H9 (cell line): ENCODE measurements at regions not wholly inside any gene's neighbourhood (a gene's known extent, or its start where the extent isn't known, plus 50 kb on each side); places are given as distances from the start of the nearest gene placed in this dataset.

Experiments
- DNase-seq: peaks from one replicate; pipeline ENCODE4 v3.0.0-alpha.2; 2017
- H2AFZ ChIP-seq: one replicate; pipeline ENCODE4 v1.6.1; 2013; ENCODE audit warnings: mild to moderate bottlenecking, low read length, control low read depth, moderate library complexity
- H2AK5ac ChIP-seq: 2 replicates; pipeline ENCODE4 v1.6.1; 2013; ENCODE audit warnings: low read length, control low read depth, mixed read lengths; ENCODE audit not compliant: insufficient read length
- H2BK120ac ChIP-seq: one replicate; pipeline ENCODE4 v1.6.1; 2013; ENCODE audit warnings: low read depth, mild to moderate bottlenecking, low read length, control low read depth, inconsistent platforms; ENCODE audit not compliant: poor library complexity, severe bottlenecking
- H2BK12ac ChIP-seq: 2 replicates; pipeline ENCODE4 v1.6.1; 2013; ENCODE audit warnings: low read length, control low read depth, mixed read lengths, low read depth; ENCODE audit not compliant: insufficient read length
- H2BK15ac ChIP-seq: 2 replicates; pipeline ENCODE4 v1.6.1; 2013; ENCODE audit warnings: low read depth, low read length, control low read depth
- H2BK20ac ChIP-seq: one replicate; pipeline ENCODE4 v1.6.1; 2013; ENCODE audit warnings: low read depth, mild to moderate bottlenecking, low read length, control low read depth, inconsistent platforms; ENCODE audit not compliant: poor library complexity, severe bottlenecking
- H2BK5ac ChIP-seq: 2 replicates; pipeline ENCODE4 v1.6.1; 2013; ENCODE audit warnings: low read length, control low read depth, mixed read lengths; ENCODE audit not compliant: insufficient read length
- H3K14ac ChIP-seq: 2 replicates; pipeline ENCODE4 v1.6.1; 2013; ENCODE audit warnings: low read length, control low read depth; ENCODE audit not compliant: insufficient read depth
- H3K18ac ChIP-seq: 2 replicates; pipeline ENCODE4 v1.6.1; 2013; ENCODE audit warnings: low read depth, mild to moderate bottlenecking, mixed read lengths, low read length, control low read depth; ENCODE audit not compliant: insufficient read length
- H3K23ac ChIP-seq: 2 replicates; pipeline ENCODE4 v1.6.1; 2013; ENCODE audit warnings: low read length, control low read depth, mixed read lengths, low read depth; ENCODE audit not compliant: insufficient read length
- H3K23me2 ChIP-seq: 2 replicates; pipeline ENCODE4 v1.6.1; 2013; ENCODE audit warnings: low read depth, mild to moderate bottlenecking, mixed read lengths, low read length, control low read depth; ENCODE audit not compliant: insufficient read length, poor library complexity, severe bottlenecking
- H3K27ac ChIP-seq: 2 replicates; pipeline ENCODE4 v1.5.1; 2013; ENCODE audit warnings: low read length, control low read depth, mixed read lengths, low read depth; ENCODE audit not compliant: insufficient read length
- H3K27me3 ChIP-seq: 2 replicates; pipeline ENCODE4 v1.6.1; 2013; ENCODE audit warnings: low read length, control low read depth, inconsistent platforms; ENCODE audit not compliant: insufficient read depth
- H3K4ac ChIP-seq: 2 replicates; pipeline ENCODE4 v1.6.1; 2013; ENCODE audit warnings: low read depth, mild to moderate bottlenecking, control low read depth, inconsistent platforms, low read length, moderate library complexity
- H3K4me1 ChIP-seq: 2 replicates; pipeline ENCODE4 v1.6.1; 2013; ENCODE audit warnings: low read length, control low read depth, inconsistent platforms; ENCODE audit not compliant: insufficient read depth
- H3K4me2 ChIP-seq: 2 replicates; pipeline ENCODE4 v1.6.1; 2013; ENCODE audit warnings: low read length, control low read depth, mixed read lengths; ENCODE audit not compliant: insufficient read length, insufficient read depth
- H3K56ac ChIP-seq: 2 replicates; pipeline ENCODE4 v1.6.1; 2013; ENCODE audit warnings: low read depth, mild to moderate bottlenecking, mixed read lengths, low read length, control low read depth; ENCODE audit not compliant: insufficient read length
- H3K79me1 ChIP-seq: 2 replicates; pipeline ENCODE4 v1.6.1; 2013; ENCODE audit warnings: low read depth, mild to moderate bottlenecking, moderate library complexity, low read length, control low read depth, inconsistent platforms; ENCODE audit not compliant: insufficient read depth, poor library complexity, severe bottlenecking
- H3K79me2 ChIP-seq: 2 replicates; pipeline ENCODE4 v1.6.1; 2013; ENCODE audit warnings: low read length, control low read depth, inconsistent platforms; ENCODE audit not compliant: insufficient read depth
- H3K9ac ChIP-seq: 2 replicates; pipeline ENCODE4 v1.6.1; 2013; ENCODE audit warnings: low read length, control low read depth, mixed read lengths; ENCODE audit not compliant: insufficient read length; ENCODE audit errors: extremely low read depth
- H3K9me3 ChIP-seq: one replicate; pipeline ENCODE4 v1.6.1; 2013; ENCODE audit warnings: low read depth, low read length, inconsistent platforms; ENCODE audit not compliant: control insufficient read depth
- H3T11ph ChIP-seq: one replicate; pipeline ENCODE4 v1.6.1; 2013; ENCODE audit warnings: mild to moderate bottlenecking, low read length, control low read depth, inconsistent platforms
- H4K20me1 ChIP-seq: one replicate; pipeline ENCODE4 v1.6.1; 2013; ENCODE audit not compliant: control insufficient read depth, insufficient read length, insufficient read depth
- H4K5ac ChIP-seq: 2 replicates; pipeline ENCODE4 v1.6.1; 2013; ENCODE audit warnings: low read depth, mild to moderate bottlenecking, mixed read lengths, low read length, control low read depth; ENCODE audit not compliant: insufficient read length
- H4K8ac ChIP-seq: replicated peaks from 2 replicates; pipeline ENCODE4 v1.6.1; 2013; ENCODE audit warnings: low read length, control low read depth, mixed read lengths, low read depth; ENCODE audit not compliant: insufficient read length
- H4K91ac ChIP-seq: 2 replicates; pipeline ENCODE4 v1.6.1; 2013; ENCODE audit warnings: low read depth, mild to moderate bottlenecking, moderate library complexity, mixed read lengths, low read length, control low read depth; ENCODE audit not compliant: insufficient read length
- H3K27ac Mint-ChIP-seq, 3 experiments: 2 replicates in 2 of 3; 3 replicates in 1 of 3; pipeline ENCODE4 v1.8.0; 2020 to 2021; ENCODE audit warnings: mixed read lengths in 3 of 3, mild to moderate bottlenecking in 1 of 3, moderate library complexity in 1 of 3
- H3K27me3 Mint-ChIP-seq: 2 replicates; pipeline ENCODE4 v1.8.0; 2021; ENCODE audit warnings: low read depth, mild to moderate bottlenecking, moderate library complexity, mixed read lengths
- H3K36me3 Mint-ChIP-seq, 3 experiments: 2 replicates in 2 of 3; 3 replicates in 1 of 3; pipeline ENCODE4 v1.8.0; 2020 to 2021; ENCODE audit warnings: low read depth in 3 of 3, mixed read lengths in 3 of 3; ENCODE audit not compliant: insufficient read depth in 1 of 3
- H3K4me1 Mint-ChIP-seq, 2 experiments: 2 replicates each; pipeline ENCODE4 v1.8.0; 2020; ENCODE audit warnings: mixed read lengths in 2 of 2
- H3K4me3 Mint-ChIP-seq, 2 experiments: 2 replicates in 1 of 2; 3 replicates in 1 of 2; pipeline ENCODE4 v1.8.0; 2020 to 2021; ENCODE audit warnings: mild to moderate bottlenecking in 2 of 2, mixed read lengths in 2 of 2, moderate library complexity in 1 of 2
- H3K9me3 Mint-ChIP-seq, 2 experiments: 2 replicates in 1 of 2; 3 replicates in 1 of 2; pipeline ENCODE4 v1.8.0; 2020; ENCODE audit warnings: mild to moderate bottlenecking in 2 of 2, mixed read lengths in 2 of 2, moderate library complexity in 1 of 2
- WGBS: extraction: QIAGEN DNeasy Blood & Tissue Kit; methylation state at CpG from one replicate; pipeline ENCODE4 v1.1.7; 2013; ENCODE audit warnings: missing lambda C conversion rate, low lambda C conversion rate, mixed read lengths; ENCODE audit not compliant: insufficient read length; ENCODE audit errors: extremely low coverage; 5-methylcytosine and 5-hydroxymethylcytosine counted together
- TF ChIP-seq, protein P1 (sequence below): fragments of 200-600 bp; sonication (generic); conservative IDR thresholded peaks from 3 replicates; pipeline ENCODE4 v1.8.0; 2021; ENCODE audit warnings: antibody characterized with exemption, mild to moderate bottlenecking

DNA sequence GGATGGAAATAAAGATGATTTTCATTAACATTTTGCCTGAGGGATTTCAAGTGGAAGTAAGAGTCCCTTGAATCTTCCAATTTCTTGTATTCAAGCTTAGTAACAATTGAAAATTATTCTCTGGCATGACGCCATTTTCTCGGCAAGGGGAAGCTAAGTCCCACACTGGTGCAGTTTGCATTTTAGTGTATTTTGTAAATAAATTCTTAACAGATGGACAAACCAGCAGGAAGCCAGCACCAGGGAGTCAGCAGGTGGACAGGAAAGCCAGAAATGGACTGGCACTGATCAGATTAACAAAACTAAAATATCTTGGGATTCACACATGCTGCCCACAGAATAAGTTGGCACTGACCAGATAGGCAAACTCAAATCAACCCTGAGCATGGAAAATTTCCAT lies 311.3 kb downstream of the LRRIQ3 start:
- Histone ChIP-seq H3K56ac (no peak overlapping the region), H3K14ac (no peak overlapping the region), H3K4ac (no peak overlapping the region), H3K27ac (no peak overlapping the region), H3K4me1 (no peaks in the 10 kb centered on the region), H3K23ac (no peak overlapping the region), H4K91ac (no peak overlapping the region), H3K79me2 (no peaks in the 10 kb centered on the region), H2BK12ac (no peak overlapping the region), H4K20me1 (no peaks in the 10 kb centered on the region), H2AFZ (no peak overlapping the region), H3K9me3 (no peaks in the 10 kb centered on the region), H2BK20ac (no peak overlapping the region), H3K79me1 (no peaks in the 10 kb centered on the region), H2BK15ac (no peak overlapping the region), H4K8ac (no peak overlapping the region), H3K4me2 (no peak overlapping the region), H3T11ph (no peak overlapping the region), H2BK5ac (no peak overlapping the region), H3K27me3 (no peaks in the 10 kb centered on the region), H3K18ac (no peak overlapping the region), H3K23me2 (no peaks in the 10 kb centered on the region), H2AK5ac (no peak overlapping the region), H4K5ac (no peak overlapping the region), H2BK120ac (no peak overlapping the region), H3K9ac (no peak overlapping the region)
- TF ChIP-seq, protein P1, sequence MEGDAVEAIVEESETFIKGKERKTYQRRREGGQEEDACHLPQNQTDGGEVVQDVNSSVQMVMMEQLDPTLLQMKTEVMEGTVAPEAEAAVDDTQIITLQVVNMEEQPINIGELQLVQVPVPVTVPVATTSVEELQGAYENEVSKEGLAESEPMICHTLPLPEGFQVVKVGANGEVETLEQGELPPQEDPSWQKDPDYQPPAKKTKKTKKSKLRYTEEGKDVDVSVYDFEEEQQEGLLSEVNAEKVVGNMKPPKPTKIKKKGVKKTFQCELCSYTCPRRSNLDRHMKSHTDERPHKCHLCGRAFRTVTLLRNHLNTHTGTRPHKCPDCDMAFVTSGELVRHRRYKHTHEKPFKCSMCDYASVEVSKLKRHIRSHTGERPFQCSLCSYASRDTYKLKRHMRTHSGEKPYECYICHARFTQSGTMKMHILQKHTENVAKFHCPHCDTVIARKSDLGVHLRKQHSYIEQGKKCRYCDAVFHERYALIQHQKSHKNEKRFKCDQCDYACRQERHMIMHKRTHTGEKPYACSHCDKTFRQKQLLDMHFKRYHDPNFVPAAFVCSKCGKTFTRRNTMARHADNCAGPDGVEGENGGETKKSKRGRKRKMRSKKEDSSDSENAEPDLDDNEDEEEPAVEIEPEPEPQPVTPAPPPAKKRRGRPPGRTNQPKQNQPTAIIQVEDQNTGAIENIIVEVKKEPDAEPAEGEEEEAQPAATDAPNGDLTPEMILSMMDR = no peak
- Mint-ChIP-seq H3K4me1 (no peaks in the 10 kb centered on the region), H3K27ac (no peak overlapping the region), H3K36me3 (no peaks in the 10 kb centered on the region), H3K9me3 (no peaks in the 10 kb centered on the region), H3K4me3 (no peak overlapping the region), H3K27me3 (no peaks in the 10 kb centered on the region)
- DNase-seq = no peak
- WGBS = no CpG with 5 or more reads among the region's 2 CpGs
